Retina (tissue), 1 donor: ENCODE measurements at regions not wholly inside any gene's neighbourhood (a gene's known extent, or its start where the extent isn't known, plus 50 kb on each side); places are given as distances from the start of the nearest gene placed in this dataset.
A peak's percentile ranks its signal among the peaks of the same experiment; 100 is the strongest.

Experiments
- DNase-seq: peaks from one replicate; pipeline ENCODE4 v3.0.0-alpha.2; 2016

DNA sequence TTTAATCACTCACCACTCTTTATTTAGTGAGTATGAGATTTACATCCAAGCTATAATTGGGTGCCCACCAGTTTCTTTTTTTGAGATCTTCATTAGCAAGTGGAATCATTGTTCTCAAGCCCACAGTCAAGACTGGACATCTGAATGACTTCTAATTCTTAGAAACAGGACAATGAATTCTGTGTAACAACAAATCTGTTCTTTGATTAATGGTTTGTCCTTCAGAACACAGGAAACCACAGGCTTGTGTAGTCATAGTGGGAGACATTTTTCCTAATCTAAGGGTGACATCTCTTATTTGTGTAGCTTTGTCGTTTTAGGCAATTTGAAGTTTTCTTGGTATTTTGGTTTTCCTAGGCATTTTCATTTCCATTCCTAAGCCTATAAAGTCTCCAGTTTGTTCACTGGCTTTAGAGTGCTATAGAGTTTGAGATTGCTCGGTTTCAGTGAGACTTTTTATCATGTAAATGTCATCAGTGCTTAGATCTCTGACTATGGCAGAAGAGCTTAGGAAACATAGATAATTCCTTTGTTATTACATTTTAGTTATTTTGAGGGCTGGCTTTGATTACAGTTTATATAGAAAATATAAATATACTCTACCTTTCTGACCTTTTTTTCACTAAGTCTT lies 903.9 kb upstream of the MAP3K7 start:
- no peak for DNase-seq

DNA sequence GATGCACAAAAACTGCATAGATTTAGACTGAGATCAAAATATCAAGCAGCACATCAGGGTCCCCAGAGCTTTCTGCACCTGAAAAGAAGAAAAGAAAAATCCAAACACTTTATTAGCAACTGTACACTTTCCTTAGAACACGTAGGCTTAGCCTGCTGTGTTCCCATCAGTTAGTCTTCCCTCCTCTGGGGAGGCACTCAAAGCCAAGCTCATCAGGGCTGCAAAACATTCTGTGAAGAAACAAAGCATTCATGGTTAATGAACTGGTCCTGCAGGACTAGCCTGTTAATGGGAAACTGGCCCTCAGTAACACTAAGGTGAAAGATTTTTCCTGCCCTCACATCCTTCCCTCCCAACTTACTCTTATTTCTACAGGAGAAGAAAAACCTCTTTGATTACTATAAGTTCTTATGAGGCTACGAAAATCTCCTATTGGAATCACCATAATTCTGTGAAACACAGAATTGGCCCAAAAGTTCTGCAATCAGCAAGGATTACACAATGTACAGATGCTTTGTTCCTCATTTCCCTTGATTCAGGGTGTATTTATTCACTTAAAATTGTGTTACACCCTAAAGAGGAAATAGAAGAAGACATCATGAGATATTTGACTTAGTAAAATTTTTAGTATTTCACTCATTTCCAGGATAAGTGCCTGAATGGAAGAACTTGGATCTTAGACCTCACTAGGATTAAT lies 901.0 kb upstream of the MAP3K7 start:
- no peak for DNase-seq

GRCh38 chr6:91486200-91486599 lies 899.3 kb upstream of the MAP3K7 start:
- no peak for DNase-seq

DNA sequence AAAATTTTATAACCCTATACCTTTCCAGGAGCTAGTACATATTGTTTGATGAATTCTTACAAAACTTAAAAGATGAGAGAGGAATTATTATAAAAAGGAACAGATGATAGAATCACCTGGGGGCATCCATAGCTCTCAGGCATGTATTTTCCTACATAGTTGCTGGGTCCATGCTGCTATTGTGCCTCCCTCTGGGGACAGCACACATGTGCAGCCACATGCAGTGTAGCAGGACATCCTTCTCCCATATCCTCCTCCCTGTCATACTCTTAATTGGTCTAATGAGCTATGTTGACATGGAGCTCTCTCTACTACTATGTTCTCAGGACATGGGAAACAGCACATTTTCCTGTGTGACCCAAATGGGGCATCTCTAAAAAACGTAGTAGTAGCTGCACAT lies 898.2 kb upstream of the MAP3K7 start:
- no peak for DNase-seq

GRCh38 chr6:91483415-91484105 lies 896.7 kb upstream of the MAP3K7 start:
- no peak for DNase-seq

DNA sequence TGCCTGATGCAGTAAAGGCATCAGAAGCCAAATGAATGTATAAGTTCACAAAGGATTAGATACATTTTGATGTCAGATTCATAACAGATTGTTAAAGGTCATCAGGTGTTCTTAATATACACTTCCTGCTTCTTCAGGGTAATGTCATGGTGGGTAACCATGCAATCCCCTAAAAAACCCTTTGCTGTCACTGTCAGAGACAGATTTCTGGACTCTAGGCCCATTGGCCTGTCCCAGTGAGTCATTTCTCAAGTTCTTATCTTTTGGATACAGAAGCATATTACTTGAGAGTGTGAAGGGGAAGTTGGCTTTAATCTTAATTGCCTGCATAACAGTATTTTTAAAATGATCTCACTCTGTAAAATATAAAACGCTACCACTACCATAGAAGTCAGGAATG lies 895.6 kb upstream of the MAP3K7 start:
- no peak for DNase-seq

DNA sequence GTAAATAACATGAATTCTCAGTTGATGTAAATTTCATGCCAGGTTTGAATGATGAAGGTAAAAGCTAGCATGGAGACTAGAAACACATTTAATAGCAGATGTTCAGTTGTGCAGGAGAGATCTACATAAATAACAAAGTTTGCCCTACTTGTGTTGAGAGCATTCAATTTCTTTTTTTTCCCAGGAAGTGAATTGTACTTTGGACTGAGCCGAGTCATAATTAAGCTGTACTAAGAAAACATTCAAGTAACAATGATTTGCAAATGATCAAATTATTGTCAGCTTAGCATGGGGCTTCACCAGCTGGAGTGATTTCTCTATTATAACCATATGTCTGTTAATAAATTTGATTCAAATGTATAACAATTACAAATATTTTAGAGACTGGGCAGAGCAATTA lies 893.5 kb upstream of the MAP3K7 start:
- no peak for DNase-seq

DNA sequence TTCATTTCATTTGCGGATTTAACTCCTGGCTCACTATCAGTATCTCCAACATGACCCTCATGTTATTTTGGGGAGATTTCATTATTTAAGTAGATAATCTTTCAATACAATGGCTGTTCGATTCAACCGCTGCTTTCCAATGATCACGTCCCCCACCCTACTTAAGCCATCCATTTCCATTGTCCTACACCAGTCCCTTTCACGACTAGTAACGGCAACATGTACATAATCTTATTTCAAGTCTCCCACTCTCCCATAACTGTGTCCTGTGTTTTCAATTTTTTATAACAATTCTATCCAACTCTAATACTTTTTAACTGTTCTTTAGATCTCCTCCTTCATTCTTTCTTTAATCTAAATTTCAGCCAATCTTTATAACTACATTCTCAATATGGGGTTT lies 890.8 kb upstream of the MAP3K7 start:
- DNase-seq, result no peak

GRCh38 chr6:91476000-91476399 lies 889.1 kb upstream of the MAP3K7 start:
- DNase-seq, result no peak

DNA sequence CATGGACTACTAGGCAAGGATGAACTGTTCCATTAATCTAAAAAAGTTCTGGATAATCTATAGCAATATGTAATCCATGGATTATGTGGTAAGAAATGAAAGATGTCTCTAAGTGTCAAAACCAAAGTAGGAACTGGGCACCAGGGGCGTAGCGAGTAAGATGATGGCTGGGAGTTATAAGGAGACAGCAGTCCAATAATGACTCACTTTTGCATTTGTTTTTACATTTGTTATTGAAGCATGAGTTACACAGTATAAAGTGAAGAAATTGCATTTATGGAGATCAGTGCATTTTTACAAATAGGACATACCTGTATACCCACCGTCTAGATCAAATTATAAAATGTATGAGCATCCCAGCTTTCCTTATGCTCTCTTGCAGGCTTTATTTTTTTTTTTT lies 878.5 kb upstream of the MAP3K7 start:
- no peak for DNase-seq

DNA sequence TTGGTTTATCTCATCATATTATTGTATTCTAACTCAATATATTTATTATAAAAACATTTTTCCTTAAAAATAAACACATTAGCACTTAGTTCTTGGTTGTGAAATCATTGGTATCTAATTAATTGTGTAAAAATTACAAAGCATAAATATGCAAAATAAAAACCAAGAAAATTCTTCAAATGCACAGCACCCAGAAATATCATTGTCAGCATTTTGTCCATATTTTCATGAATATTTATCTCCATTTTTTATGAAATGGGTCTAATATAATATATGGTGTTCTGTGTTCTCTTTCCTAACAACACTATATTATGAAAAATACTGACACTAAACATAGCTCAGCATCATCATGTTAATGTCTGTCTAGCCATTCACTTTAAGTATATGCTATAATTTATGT lies 877.8 kb upstream of the MAP3K7 start:
- no peak for DNase-seq

DNA sequence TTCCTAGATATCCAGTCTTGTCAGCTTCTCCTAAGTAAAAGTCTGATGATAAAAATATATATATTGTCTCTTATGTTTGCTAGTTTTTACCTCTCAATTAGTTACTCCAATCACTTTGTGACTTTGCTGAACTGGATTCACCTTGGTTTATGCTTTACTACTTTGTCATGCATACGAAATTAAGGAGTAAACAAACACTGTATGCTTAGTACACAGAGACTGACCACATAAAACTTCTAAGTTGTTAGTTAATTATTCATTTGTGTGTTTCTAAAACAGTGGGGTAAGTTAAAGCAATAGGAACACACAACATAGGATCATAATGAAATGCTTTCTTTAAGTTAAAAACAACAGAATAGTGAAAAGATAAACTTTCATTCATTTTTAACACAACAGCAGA lies 877.3 kb upstream of the MAP3K7 start:
- no peak for DNase-seq

DNA sequence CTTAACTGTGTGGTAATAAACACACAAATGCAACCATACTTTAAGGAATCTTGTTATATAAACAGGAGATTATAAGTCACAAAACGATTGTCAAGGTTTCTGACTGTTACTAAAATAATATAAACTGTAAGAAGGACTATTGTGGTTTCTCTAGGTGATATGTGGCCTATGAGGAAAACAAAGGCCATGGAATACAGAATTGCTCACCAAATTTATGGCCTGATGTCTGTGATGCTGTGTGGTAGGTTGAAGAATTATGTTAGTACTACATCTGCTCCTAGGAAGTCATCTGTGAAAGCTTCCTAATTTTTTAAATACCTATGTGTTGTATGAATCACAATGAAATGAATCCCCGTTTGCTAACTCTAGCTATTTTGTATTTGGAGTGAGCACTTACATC lies 875.4 kb upstream of the MAP3K7 start:
- DNase-seq, result no peak

DNA sequence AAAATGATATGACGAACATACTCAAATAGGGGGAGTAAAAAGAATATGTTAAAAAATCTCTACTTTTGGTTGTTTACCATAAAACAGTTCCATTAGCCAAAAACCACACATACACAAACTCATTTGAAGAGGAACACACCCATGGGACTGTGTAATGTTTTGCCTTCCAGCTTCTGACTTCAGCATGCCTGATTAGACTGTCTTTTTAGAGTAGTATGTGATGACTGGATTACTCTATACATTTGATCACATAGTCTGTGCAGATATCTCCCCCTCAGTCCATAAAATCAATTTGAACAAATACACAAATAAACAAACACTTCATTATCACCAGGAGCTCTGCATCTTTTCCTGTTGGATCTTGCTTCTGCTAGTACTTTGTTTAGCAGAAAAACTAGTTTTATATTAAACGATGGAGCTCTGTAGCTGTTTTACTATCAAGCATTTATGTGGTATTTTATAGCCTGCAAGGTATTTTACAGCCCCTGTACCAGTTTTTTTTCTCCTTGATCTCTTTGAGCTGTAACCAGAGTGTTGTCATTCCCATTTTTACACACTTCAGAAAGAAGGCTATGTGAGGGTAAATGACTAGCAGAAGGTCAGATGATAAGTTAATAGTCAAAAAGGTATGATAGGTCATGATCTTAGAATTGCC lies 866.5 kb upstream of the MAP3K7 start:
- no peak for DNase-seq

DNA sequence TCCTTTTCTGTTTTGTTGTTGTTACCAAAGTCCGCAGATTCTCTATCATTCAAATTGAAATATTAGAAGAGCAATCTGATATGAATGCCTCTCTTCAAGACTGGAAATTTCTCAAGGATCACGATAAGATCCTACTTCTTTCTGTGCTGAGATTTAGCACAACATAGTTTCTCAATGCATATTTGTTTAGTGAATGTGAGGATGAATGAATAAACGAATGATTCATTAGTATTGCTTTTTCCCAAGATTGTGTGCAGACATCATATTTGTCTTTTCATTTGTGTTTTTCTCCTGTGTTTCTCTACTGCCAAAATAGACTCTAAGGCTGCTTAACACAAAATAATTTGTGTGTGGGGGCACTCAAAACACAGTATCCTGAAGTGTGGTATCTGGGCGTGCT lies 862.7 kb upstream of the MAP3K7 start:
- DNase-seq, result no peak

DNA sequence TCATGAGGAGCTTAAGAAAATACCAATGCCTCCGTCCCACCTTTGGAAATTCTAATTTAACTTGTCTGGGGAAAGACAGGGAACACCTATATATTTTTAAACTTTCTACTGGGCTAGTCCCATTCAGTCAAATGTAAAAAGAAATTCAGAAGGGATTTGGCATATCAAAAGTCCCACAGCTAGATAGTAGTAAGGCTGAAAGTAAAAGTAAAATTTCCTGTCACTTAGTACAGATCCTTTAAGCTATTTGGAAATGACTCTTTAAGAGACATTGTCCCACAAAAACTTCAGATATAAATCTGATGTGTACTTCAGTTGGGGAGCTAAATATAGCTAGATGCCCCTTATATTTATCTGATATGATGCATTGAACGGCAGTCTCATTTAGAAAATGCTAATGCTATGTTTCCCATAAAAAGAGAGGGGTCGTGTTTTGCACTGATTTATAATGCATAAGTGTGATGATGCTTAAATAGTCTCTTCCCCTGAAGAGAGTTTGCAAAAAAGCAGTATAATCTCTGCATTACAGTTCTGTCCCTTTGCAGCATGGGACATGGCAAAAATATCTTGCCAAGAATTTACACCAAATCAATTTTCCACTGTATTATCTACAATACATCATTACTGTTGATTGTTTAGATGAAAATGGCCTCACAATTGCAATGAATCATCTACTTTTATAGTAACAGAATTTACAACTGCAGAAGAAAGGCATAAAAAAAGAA lies 860.8 kb upstream of the MAP3K7 start:
- no peak for DNase-seq

GRCh38 chr6:91447081-91447480 lies 860.2 kb upstream of the MAP3K7 start:
- no peak for DNase-seq

DNA sequence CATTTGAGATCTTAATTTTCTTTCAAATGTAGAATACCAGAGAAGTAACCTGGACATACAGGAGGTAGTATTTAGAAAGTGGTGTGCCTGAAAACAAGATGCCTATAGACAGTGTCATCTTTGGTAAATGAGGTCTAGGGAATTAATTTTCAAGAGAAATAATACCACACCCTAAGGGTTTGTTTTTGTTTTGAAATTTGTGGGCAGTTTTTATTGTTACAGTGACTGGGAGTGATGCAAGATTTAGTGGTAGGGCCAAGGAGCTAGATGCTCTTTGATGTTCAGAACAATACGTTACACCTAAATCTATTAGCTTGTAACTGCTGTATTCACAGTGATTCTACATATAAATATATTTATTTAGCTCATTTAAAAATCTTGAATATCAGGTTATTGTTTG lies 856.5 kb upstream of the MAP3K7 start:
- DNase-seq, result no peak

DNA sequence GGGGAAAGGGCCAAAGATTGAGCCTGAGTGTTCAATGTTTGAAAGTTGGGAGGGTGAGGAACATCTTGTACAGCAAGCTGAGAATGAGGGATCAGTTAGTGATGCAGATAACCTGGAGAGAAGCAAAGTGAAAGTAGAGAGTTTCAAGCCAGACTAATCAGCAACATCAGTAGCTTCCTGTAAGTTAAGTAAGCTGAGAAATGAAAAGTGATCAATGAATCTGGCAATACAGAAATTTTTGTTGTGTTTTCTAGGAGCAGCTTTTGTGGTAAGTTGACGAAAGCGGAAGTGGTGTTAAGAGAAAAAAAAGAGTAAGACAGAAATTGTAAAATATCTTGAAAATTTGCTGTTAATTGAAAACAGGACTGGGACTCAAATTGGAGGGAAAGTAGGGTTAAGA lies 855.5 kb upstream of the MAP3K7 start:
- no peak for DNase-seq

- DNase-seq, result no peak
These were observed 851.7 kb upstream of the MAP3K7 start for GRCh38 chr6:91438570-91438969.

- peak; percentile 33 for DNase-seq
These were observed 850.5 kb upstream of the MAP3K7 start for GRCh38 chr6:91437315-91437729.

GRCh38 chr6:91436448-91436847 lies 849.6 kb upstream of the MAP3K7 start:
- DNase-seq, result no peak

- DNase-seq, result no peak
These were observed 848.8 kb upstream of the MAP3K7 start for GRCh38 chr6:91435630-91436029.
